HG03103 (cell line): ENCODE measurements at regions not wholly inside any gene's neighbourhood (a gene's known extent, or its start where the extent isn't known, plus 50 kb on each side); places are given as distances from the start of the nearest gene placed in this dataset.
"Not testable (repeated sequence)": the region's sequence is repeated elsewhere in the genome, so short reads cannot be mapped to it uniquely, and the experiment has no call there.

Source experiments
- ATAC-seq: cut with Tn5 transposase; IDR thresholded peaks from one replicate; pipeline ENCODE4 v1.9.1; 2021; ENCODE audit warnings: low read depth; ENCODE audit not compliant: unreplicated experiment

DNA sequence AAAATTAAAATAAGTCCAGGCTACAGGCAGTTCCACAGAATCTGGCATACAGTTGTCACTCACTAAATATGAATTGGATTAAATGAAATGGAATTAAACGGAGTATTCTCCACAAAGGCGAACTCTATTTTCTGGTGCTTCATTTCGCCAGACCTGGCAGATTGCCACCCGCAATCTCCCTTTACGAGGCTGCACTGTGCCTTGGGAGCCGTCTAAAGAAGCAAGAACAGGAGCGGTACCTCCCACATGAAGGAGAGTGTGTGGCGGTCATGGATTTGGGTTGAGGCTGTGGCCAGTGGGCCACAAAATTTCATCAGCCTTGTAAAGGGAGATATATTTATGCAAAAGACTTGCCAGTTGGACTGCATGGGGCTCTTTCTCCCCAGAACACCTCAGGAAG is 151.0 kb downstream of the OSR1 start:
- no peak for ATAC-seq

- no peak for ATAC-seq
These were observed 152.4 kb downstream of the OSR1 start for GRCh38 chr2:19205983-19206533.

DNA sequence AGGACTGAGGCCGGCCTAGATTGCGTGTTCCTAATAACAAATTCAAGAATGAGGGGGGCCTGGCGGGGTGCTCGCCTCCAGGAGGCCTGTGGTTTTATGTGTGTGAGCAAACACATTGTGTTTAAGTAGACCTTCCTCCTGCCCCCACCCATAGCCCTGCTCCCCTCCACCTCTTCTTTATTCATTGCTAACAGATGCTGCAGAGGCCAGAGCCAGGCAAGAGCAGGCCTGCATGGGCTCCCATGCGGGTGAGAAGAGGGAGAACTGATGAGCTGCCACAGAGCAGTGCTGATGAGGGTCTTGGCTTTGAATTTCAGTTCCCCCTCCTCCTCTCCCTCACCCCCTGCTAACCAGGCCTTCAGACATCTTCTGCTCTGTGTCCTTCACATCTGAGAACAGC is 154.6 kb downstream of the OSR1 start:
- no peak for ATAC-seq

GRCh38 chr2:19201911-19202462 is 156.4 kb downstream of the OSR1 start:
- no peak for ATAC-seq

- ATAC-seq: no peak
These were observed 160.0 kb downstream of the OSR1 start for GRCh38 chr2:19198381-19198780.

DNA sequence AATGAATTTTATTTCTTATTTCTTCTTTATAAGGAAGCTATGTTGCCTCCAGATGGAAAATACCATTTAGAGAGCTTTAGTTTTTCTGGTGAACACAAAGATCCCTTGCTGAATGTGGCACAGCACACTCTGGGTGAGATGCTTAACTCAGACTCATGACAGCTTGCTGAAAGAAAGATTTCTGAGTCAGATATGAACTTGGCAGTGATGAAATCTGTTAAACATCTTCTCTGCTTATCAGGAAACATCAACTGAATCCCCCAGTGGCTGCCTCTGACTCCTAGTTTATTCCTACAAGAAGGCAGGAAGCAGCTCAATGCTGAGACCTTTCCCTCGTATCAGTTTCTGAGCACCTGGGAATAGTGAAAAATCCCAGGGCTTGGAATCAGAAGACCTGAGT is 162.8 kb downstream of the OSR1 start:
- no peak for ATAC-seq

GRCh38 chr2:19189391-19189790 is 169.0 kb downstream of the OSR1 start:
- ATAC-seq: no peak

GRCh38 chr2:19187323-19188020 is 171.0 kb downstream of the OSR1 start:
- ATAC-seq: no peak

- no peak for ATAC-seq
These were observed 173.3 kb downstream of the OSR1 start for GRCh38 chr2:19185086-19185485.

- ATAC-seq: no peak
These were observed 180.2 kb downstream of the OSR1 start for GRCh38 chr2:19178175-19178574.

DNA sequence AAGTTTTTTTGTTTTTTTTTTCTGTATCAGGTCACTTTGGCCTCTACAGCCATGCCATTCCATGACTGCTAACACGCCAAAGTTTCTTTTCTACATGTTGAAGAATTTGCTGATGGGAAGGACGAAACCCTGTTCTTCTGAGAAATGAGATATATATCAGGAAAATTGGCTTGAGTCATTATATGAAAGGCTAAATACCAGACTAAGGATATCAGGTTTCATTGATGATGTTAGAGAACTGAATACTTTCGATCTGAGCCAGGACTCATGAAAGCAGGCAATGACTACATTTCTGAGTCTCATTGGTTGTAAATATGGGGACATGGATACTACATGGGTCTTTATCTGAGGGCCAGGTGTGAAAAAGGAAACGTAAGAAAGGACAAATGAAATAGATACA is 181.4 kb downstream of the OSR1 start:
- ATAC-seq: no peak

- no peak for ATAC-seq
These were observed 182.1 kb downstream of the OSR1 start for GRCh38 chr2:19176172-19176852.

- no peak for ATAC-seq
These were observed 184.2 kb downstream of the OSR1 start for GRCh38 chr2:19174176-19174575.

DNA sequence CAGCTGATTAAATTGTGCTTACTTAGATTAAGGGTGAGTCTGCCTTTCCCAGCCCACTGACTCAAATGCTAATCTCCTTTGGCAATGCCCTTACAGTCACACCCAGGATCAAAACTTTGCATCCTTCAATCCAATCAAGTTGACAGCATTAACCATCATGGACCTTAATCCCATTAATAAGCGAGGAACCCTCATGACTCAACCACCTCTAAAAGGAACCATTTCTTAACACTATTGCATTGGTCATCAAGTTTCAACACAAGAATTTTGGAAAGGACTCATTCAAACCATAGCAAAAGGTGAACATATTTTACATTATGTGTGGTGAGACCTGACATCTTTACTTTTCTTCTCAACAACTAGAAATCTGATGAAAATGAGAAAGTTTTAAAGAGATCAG is 187.0 kb downstream of the OSR1 start:
- ATAC-seq: no peak

GRCh38 chr2:19169134-19169768 is 189.2 kb downstream of the OSR1 start:
- ATAC-seq: no peak

- not testable (repeated sequence) for ATAC-seq
These were observed 194.3 kb downstream of the OSR1 start for GRCh38 chr2:19164099-19164498.

DNA sequence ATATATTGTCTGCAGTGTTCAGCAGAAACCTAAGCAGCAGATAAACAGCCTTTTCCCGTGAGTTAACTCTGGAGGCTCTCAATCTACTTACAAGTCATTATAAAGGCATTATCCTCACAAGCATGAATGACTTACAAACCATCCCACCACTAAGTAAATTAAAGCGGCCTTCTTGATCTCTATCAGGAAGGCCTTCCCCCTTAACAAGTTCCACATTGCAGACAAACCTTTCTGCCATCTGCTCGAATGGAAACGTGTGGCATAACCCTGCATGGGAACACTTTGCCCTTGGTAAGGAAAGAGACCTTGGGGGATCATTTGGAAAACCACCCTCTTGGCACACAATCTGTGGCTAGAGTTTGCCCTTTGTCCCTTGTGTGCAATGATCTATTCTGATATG is 199.5 kb downstream of the OSR1 start:
- no peak for ATAC-seq

DNA sequence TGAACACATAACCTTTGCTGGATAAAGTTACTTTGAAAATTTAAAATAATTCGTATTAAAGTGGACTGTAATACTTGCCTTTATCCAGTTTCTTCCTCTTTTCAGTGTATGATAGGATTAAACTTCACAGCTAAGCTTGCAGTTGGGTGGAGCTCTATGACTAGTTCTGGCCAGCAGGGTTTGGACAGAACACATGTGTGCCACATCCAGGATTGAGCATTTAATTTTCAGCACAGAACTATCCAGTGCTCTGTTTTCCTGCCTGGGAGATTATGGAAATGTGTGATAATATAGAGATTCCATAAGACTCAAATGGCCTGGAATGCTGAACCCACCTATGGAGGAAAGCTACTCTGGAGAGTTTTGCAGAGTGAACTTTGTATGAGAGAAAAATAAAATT is 200.2 kb downstream of the OSR1 start:
- no peak for ATAC-seq

DNA sequence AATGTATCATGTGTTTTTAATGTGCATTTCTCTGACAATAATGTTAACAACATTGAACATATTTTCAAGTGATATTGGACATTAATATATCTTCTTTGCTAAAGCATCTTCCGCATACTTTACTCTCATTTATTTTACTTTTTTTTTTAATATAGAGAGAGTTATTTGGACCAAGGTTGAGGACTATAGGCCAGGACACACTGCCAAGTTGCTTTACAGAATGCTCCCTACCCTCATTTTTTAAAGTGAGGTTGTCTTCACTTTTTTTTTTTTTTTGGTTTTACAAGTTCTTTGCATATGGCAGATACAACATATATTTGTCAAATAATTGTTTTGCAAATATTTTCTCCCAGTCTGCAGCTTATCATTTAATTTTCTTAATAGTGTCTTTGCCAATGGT is 201.8 kb downstream of the OSR1 start:
- no peak for ATAC-seq

DNA sequence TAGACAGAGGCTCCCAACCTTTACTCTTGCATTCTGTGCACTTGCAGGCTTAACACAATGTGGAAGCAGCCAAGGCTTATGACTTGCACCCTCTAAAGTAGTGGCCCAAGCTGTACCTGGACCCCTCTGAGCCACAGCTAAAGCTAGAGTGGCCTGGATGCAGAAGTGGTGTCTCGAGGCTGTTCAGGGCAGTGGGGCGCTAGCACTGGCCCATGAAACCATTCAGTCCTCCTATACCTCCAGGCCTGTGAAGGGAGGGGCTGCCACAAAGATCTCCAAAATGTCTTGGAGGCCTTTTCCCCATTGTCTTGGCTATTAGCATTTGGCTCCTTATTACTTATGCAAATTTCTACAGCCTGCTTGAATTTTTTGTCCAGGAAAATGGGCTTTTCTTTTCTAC is 207.7 kb downstream of the OSR1 start:
- no peak for ATAC-seq

- ATAC-seq: no peak
These were observed 211.6 kb downstream of the OSR1 start for GRCh38 chr2:19146867-19147266.
